KMS-11 (cell line): ENCODE measurements at regions not wholly inside any gene's neighbourhood (a gene's known extent, or its start where the extent isn't known, plus 50 kb on each side); places are given as distances from the start of the nearest gene placed in this dataset.

ENCODE experiments used
- H2AFZ ChIP-seq: fragments of 200-600 bp; sonication (generic); 2 replicates; pipeline ENCODE4 v1.6.1; 2016; ENCODE audit warnings: antibody characterized with exemption, mixed run types, low read depth
- H3K27ac ChIP-seq: fragments of 200-600 bp; sonication (generic); 2 replicates; pipeline ENCODE4 v1.6.1; 2016; ENCODE audit warnings: mild to moderate bottlenecking, mixed run types
- H3K27me3 ChIP-seq: fragments of 200-600 bp; sonication (generic); 2 replicates; pipeline ENCODE4 v1.6.1; 2017; ENCODE audit warnings: mild to moderate bottlenecking, low read depth, mixed run types, moderate library complexity; ENCODE audit not compliant: insufficient read depth
- H3K36me3 ChIP-seq: fragments of 200-600 bp; sonication (generic); 2 replicates; pipeline ENCODE4 v1.6.1; 2017; ENCODE audit warnings: mild to moderate bottlenecking, mixed run types; ENCODE audit not compliant: insufficient read depth
- H3K4me1 ChIP-seq: fragments of 200-600 bp; sonication (generic); 2 replicates; pipeline ENCODE4 v1.6.1; 2016; ENCODE audit warnings: mild to moderate bottlenecking, low read depth, mixed run types; ENCODE audit not compliant: poor library complexity, severe bottlenecking
- H3K4me2 ChIP-seq: fragments of 200-600 bp; sonication (generic); 2 replicates; pipeline ENCODE4 v1.7.0; 2016; ENCODE audit warnings: mild to moderate bottlenecking, mixed run types
- H3K4me3 ChIP-seq: fragments of 200-600 bp; sonication (generic); IDR thresholded peaks from 2 replicates; pipeline ENCODE4 v1.6.1; 2017; ENCODE audit warnings: low read depth, low read length, mixed read lengths; ENCODE audit not compliant: insufficient read depth
- H3K79me2 ChIP-seq: fragments of 200-600 bp; sonication (generic); 2 replicates; pipeline ENCODE4 v1.6.1; 2016; ENCODE audit warnings: low read depth, mixed run types; ENCODE audit not compliant: insufficient read depth
- H3K9ac ChIP-seq: fragments of 200-600 bp; sonication (generic); 2 replicates; pipeline ENCODE4 v1.6.1; 2016; ENCODE audit warnings: mild to moderate bottlenecking, mixed run types
- H4K20me1 ChIP-seq: fragments of 200-600 bp; sonication (generic); 2 replicates; pipeline ENCODE4 v1.6.1; 2016; ENCODE audit warnings: mild to moderate bottlenecking, mixed run types; ENCODE audit not compliant: insufficient read depth
- TF ChIP-seq, protein P1 (sequence below): fragments of 200-600 bp; sonication (generic); conservative IDR thresholded peaks from 2 replicates; pipeline ENCODE4 v1.6.1; 2017; ENCODE audit warnings: low read depth, mild to moderate bottlenecking, antibody characterized with exemption, low read length, moderate library complexity, mixed read lengths

DNA sequence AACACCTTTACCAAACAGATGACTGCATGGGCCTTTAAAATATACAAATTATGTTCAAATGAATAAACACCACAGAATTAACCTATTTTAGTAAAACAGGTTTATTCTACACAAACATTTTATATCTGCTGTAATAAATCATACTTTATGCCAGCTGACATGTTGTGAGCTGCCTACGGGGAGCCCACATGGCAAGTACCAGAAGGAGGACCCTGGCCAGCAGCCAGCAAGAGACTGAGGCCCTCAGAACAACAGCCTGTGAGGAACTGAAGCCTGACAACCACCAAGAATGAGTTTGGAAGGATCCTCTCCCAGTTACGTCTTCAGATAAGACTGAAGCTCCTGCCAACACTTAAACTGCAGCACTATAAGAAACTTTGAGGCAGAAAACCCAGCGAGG lies 377.0 kb downstream of the PDGFC start:
- no peaks in the 10 kb centered on the region for H3K79me2 ChIP-seq
- H3K4me3 ChIP-seq, result no peak overlapping the region
- TF ChIP-seq, protein P1, sequence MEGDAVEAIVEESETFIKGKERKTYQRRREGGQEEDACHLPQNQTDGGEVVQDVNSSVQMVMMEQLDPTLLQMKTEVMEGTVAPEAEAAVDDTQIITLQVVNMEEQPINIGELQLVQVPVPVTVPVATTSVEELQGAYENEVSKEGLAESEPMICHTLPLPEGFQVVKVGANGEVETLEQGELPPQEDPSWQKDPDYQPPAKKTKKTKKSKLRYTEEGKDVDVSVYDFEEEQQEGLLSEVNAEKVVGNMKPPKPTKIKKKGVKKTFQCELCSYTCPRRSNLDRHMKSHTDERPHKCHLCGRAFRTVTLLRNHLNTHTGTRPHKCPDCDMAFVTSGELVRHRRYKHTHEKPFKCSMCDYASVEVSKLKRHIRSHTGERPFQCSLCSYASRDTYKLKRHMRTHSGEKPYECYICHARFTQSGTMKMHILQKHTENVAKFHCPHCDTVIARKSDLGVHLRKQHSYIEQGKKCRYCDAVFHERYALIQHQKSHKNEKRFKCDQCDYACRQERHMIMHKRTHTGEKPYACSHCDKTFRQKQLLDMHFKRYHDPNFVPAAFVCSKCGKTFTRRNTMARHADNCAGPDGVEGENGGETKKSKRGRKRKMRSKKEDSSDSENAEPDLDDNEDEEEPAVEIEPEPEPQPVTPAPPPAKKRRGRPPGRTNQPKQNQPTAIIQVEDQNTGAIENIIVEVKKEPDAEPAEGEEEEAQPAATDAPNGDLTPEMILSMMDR, result no peak
- no peaks in the 10 kb centered on the region for H4K20me1 ChIP-seq
- H3K9ac ChIP-seq, result no peak overlapping the region
- no peaks in the 10 kb centered on the region for H3K36me3 ChIP-seq
- H3K4me1 ChIP-seq, result no peaks in the 10 kb centered on the region
- no peaks in the 10 kb centered on the region for H3K27me3 ChIP-seq
- no peak overlapping the region for H3K4me2 ChIP-seq
- no peak overlapping the region for H2AFZ ChIP-seq
- no peak overlapping the region for H3K27ac ChIP-seq

DNA sequence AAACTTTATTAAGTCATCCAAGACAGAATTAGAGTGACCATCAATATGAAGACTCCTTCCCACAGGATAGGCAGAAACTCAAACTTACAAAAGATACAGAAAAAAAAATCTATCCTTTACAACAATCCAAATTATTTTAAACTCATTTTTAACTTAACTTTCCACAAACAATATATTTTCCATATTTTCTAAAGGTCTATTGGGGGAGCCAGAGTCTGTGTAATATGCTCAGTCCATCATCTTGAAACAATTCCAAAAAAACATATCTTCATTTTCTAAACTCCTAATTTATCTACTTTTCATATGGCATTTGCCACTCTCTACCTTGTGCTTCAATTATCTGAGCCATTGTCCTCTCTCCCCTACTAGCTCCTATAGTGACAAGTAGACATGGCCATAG lies 378.1 kb downstream of the PDGFC start:
- H3K27me3 ChIP-seq, result no peaks in the 10 kb centered on the region
- H3K9ac ChIP-seq, result no peak overlapping the region
- H3K4me3 ChIP-seq, result no peak overlapping the region
- no peaks in the 10 kb centered on the region for H3K4me1 ChIP-seq
- H2AFZ ChIP-seq, result no peak overlapping the region
- TF ChIP-seq, protein P1, result no peak
- no peak overlapping the region for H3K27ac ChIP-seq
- H4K20me1 ChIP-seq, result no peaks in the 10 kb centered on the region
- no peaks in the 10 kb centered on the region for H3K79me2 ChIP-seq
- H3K4me2 ChIP-seq, result no peak overlapping the region
- no peaks in the 10 kb centered on the region for H3K36me3 ChIP-seq

GRCh38 chr4:156591679-156592078 lies 379.9 kb downstream of the PDGFC start:
- no peak overlapping the region for H2AFZ ChIP-seq
- no peak overlapping the region for H3K9ac ChIP-seq
- H3K79me2 ChIP-seq, result no peaks in the 10 kb centered on the region
- H4K20me1 ChIP-seq, result no peaks in the 10 kb centered on the region
- no peak overlapping the region for H3K4me2 ChIP-seq
- H3K4me3 ChIP-seq, result no peak overlapping the region
- H3K27me3 ChIP-seq, result no peaks in the 10 kb centered on the region
- TF ChIP-seq, protein P1, result no peak
- no peaks in the 10 kb centered on the region for H3K36me3 ChIP-seq
- H3K27ac ChIP-seq, result no peak overlapping the region
- no peaks in the 10 kb centered on the region for H3K4me1 ChIP-seq

- TF ChIP-seq, protein P1, result no peak
- H3K4me2 ChIP-seq, result no peak overlapping the region
Observed at GRCh38 chr4:156584100-156584499, 387.5 kb downstream of the PDGFC start.

More at GRCh38 chr4:156584100-156584499, 387.5 kb downstream of the PDGFC start:
- no peaks in the 10 kb centered on the region for H3K4me1 ChIP-seq
- H3K9ac ChIP-seq, result no peak overlapping the region
- H3K4me3 ChIP-seq, result no peak overlapping the region
- H3K79me2 ChIP-seq, result no peaks in the 10 kb centered on the region
- H3K36me3 ChIP-seq, result no peaks in the 10 kb centered on the region
- no peaks in the 10 kb centered on the region for H4K20me1 ChIP-seq
- no peak overlapping the region for H3K27ac ChIP-seq
- H3K27me3 ChIP-seq, result no peaks in the 10 kb centered on the region
- no peak overlapping the region for H2AFZ ChIP-seq
